ENCODE measurements at regions not wholly inside any gene's neighbourhood (a gene's known extent, or its start where the extent isn't known, plus 50 kb on each side); places are given as distances from the start of the nearest gene placed in this dataset.
"Not testable (repeated sequence)": the region's sequence is repeated elsewhere in the genome, so short reads cannot be mapped to it uniquely, and the experiment has no call there.

GRCh38 chr1:221967538-221967937, 225.6 kb upstream of the DUSP10 start:
- not testable (repeated sequence) for H3K4me3 ChIP-seq (ENCODE audit: low read depth, low read length); DNase-seq (ENCODE audit: low read depth)

- DNase-seq (ENCODE audit: low read depth); H3K4me3 ChIP-seq (ENCODE audit: low read depth, low read length): not testable (repeated sequence)
Measured at GRCh38 chr1:221966888-221967287, 225.0 kb upstream of the DUSP10 start.

- DNase-seq (ENCODE audit: low read depth); H3K4me3 ChIP-seq (ENCODE audit: low read depth, low read length): not testable (repeated sequence)
Measured at GRCh38 chr1:221965891-221966290, 224.0 kb upstream of the DUSP10 start.

GRCh38 chr1:221965252-221965651, 223.4 kb upstream of the DUSP10 start:
- no peak overlapping the region for H3K4me3 ChIP-seq (ENCODE audit: low read depth, low read length)
- DNase-seq (ENCODE audit: low read depth), result no peak

GRCh38 chr1:221963742-221964141, 221.9 kb upstream of the DUSP10 start:
- DNase-seq (ENCODE audit: low read depth), result no peak
- H3K4me3 ChIP-seq (ENCODE audit: low read depth, low read length), result no peak overlapping the region

GRCh38 chr1:221962385-221962784, 220.5 kb upstream of the DUSP10 start:
- no peak for DNase-seq (ENCODE audit: low read depth)
- H3K4me3 ChIP-seq (ENCODE audit: low read depth, low read length), result no peak overlapping the region

- DNase-seq (ENCODE audit: low read depth), result peak; percentile 18
- H3K4me3 ChIP-seq (ENCODE audit: low read depth, low read length), result no peak overlapping the region
Measured at GRCh38 chr1:221961532-221962292, 219.8 kb upstream of the DUSP10 start.

GRCh38 chr1:221958161-221958562, 216.3 kb upstream of the DUSP10 start:
- DNase-seq (ENCODE audit: low read depth), result peak; percentile 9
- not testable (repeated sequence) for H3K4me3 ChIP-seq (ENCODE audit: low read depth, low read length)

- H3K4me3 ChIP-seq (ENCODE audit: low read depth, low read length); DNase-seq (ENCODE audit: low read depth): not testable (repeated sequence)
Measured at GRCh38 chr1:221957350-221957749, 215.5 kb upstream of the DUSP10 start.

- H3K4me3 ChIP-seq (ENCODE audit: low read depth, low read length), result no peak overlapping the region
- DNase-seq (ENCODE audit: low read depth), result no peak
Measured at GRCh38 chr1:221949996-221950395, 208.1 kb upstream of the DUSP10 start.

- no peak for DNase-seq (ENCODE audit: low read depth)
- H3K4me3 ChIP-seq (ENCODE audit: low read depth, low read length), result no peak overlapping the region
Measured at GRCh38 chr1:221948459-221948858, 206.6 kb upstream of the DUSP10 start.

- no peak for DNase-seq (ENCODE audit: low read depth)
Measured at GRCh38 chr1:221947731-221948130, 205.8 kb upstream of the DUSP10 start.

GRCh38 chr1:221946768-221947167, 204.9 kb upstream of the DUSP10 start:
- no peak overlapping the region for H3K4me3 ChIP-seq (ENCODE audit: low read depth, low read length)
- DNase-seq (ENCODE audit: low read depth), result no peak

More at GRCh38 chr1:221947731-221948130, 205.8 kb upstream of the DUSP10 start:
- H3K4me3 ChIP-seq (ENCODE audit: low read depth, low read length), result no peak overlapping the region

GRCh38 chr1:221945669-221946068, 203.8 kb upstream of the DUSP10 start:
- H3K4me3 ChIP-seq (ENCODE audit: low read depth, low read length), result no peak overlapping the region
- DNase-seq (ENCODE audit: low read depth), result no peak

- no peak for DNase-seq (ENCODE audit: low read depth)
Measured at GRCh38 chr1:221944247-221944870, 202.5 kb upstream of the DUSP10 start.

GRCh38 chr1:221940631-221941030, 198.7 kb upstream of the DUSP10 start:
- DNase-seq (ENCODE audit: low read depth), result no peak
- H3K4me3 ChIP-seq (ENCODE audit: low read depth, low read length), result no peak overlapping the region

More at GRCh38 chr1:221944247-221944870, 202.5 kb upstream of the DUSP10 start:
- no peak overlapping the region for H3K4me3 ChIP-seq (ENCODE audit: low read depth, low read length)

- H3K4me3 ChIP-seq (ENCODE audit: low read depth, low read length), result no peak overlapping the region
- no peak for DNase-seq (ENCODE audit: low read depth)
Measured at GRCh38 chr1:221939607-221940006, 197.7 kb upstream of the DUSP10 start.

- H3K4me3 ChIP-seq (ENCODE audit: low read depth, low read length), result no peak overlapping the region
- no peak for DNase-seq (ENCODE audit: low read depth)
Measured at GRCh38 chr1:221937155-221937953, 195.5 kb upstream of the DUSP10 start.

GRCh38 chr1:221933814-221934213, 191.9 kb upstream of the DUSP10 start:
- no peak for DNase-seq (ENCODE audit: low read depth)
- no peak overlapping the region for H3K4me3 ChIP-seq (ENCODE audit: low read depth, low read length)

GRCh38 chr1:221926441-221926840, 184.6 kb upstream of the DUSP10 start:
- DNase-seq (ENCODE audit: low read depth), result no peak
- no peak overlapping the region for H3K4me3 ChIP-seq (ENCODE audit: low read depth, low read length)
